Neuronal stem cell (in vitro differentiated cells): ENCODE measurements at regions not wholly inside any gene's neighbourhood (a gene's known extent, or its start where the extent isn't known, plus 50 kb on each side); places are given as distances from the start of the nearest gene placed in this dataset.

Source experiments
- DNase-seq: peaks from one replicate; pipeline ENCODE4 v3.0.0-alpha.2; 2013; ENCODE audit warnings: low spot score
- H2AFZ ChIP-seq: one replicate; pipeline ENCODE4 v1.6.1; 2013; ENCODE audit warnings: mild to moderate bottlenecking, low read length, inconsistent platforms
- H2AK5ac ChIP-seq: 2 replicates; pipeline ENCODE4 v1.6.1; 2013; ENCODE audit warnings: low read depth, mild to moderate bottlenecking, inconsistent platforms, low read length, moderate library complexity, mixed read lengths
- H2BK120ac ChIP-seq: 2 replicates; pipeline ENCODE4 v1.6.1; 2013; ENCODE audit warnings: low read depth, mild to moderate bottlenecking, inconsistent platforms, low read length, moderate library complexity, mixed read lengths
- H2BK12ac ChIP-seq: one replicate; pipeline ENCODE4 v1.6.1; 2013; ENCODE audit warnings: low read length, inconsistent platforms
- H2BK15ac ChIP-seq: 2 replicates; pipeline ENCODE4 v1.6.1; 2013; ENCODE audit warnings: mild to moderate bottlenecking, low read length, inconsistent platforms, mixed read lengths
- H2BK5ac ChIP-seq: one replicate; pipeline ENCODE4 v1.6.1; 2013; ENCODE audit warnings: inconsistent platforms, mild to moderate bottlenecking, low read length, moderate library complexity
- H3K14ac ChIP-seq: one replicate; pipeline ENCODE4 v1.6.1; 2013; ENCODE audit warnings: low read length, inconsistent platforms
- H3K18ac ChIP-seq: 2 replicates; pipeline ENCODE4 v1.6.1; 2013; ENCODE audit warnings: low read length, inconsistent platforms
- H3K23ac ChIP-seq: 2 replicates; pipeline ENCODE4 v1.6.1; 2013; ENCODE audit warnings: low read depth, mild to moderate bottlenecking, mixed read lengths, low read length, inconsistent platforms; ENCODE audit not compliant: poor library complexity
- H3K27ac ChIP-seq: replicated peaks from 3 replicates; pipeline ENCODE4 v1.5.1; 2013; ENCODE audit warnings: low read length, inconsistent platforms
- H3K27me3 ChIP-seq, 3 experiments: 2 replicates each; pipeline ENCODE4 v1.6.1; 2013; ENCODE audit warnings: low read length in 3 of 3, mild to moderate bottlenecking in 2 of 3, inconsistent platforms in 1 of 3, low read depth in 1 of 3, mixed read lengths in 1 of 3, moderate library complexity in 1 of 3; ENCODE audit not compliant: control insufficient read depth in 3 of 3, insufficient read depth in 3 of 3
- H3K36me3 ChIP-seq, 2 donors: replicated peaks in 1 of 2; 2 replicates each; pipeline ENCODE4 v1.6.1; 2013; ENCODE audit warnings: low read length in 2 of 2; ENCODE audit not compliant: control insufficient read depth in 2 of 2, insufficient read depth in 2 of 2
- H3K4ac ChIP-seq: 2 replicates; pipeline ENCODE4 v1.6.1; 2013; ENCODE audit warnings: inconsistent platforms, mild to moderate bottlenecking, low read length, moderate library complexity
- H3K4me1 ChIP-seq, 2 donors: 1 replicate in 1 of 2; 2 replicates in 1 of 2; pipeline ENCODE4 v1.6.1; 2013; ENCODE audit warnings: low read length in 2 of 2, low read depth in 1 of 2; ENCODE audit not compliant: control insufficient read depth in 2 of 2, insufficient read depth in 1 of 2
- H3K4me2 ChIP-seq: one replicate; pipeline ENCODE4 v1.6.1; 2013; ENCODE audit warnings: mild to moderate bottlenecking, low read length, inconsistent platforms; ENCODE audit not compliant: insufficient read depth, poor library complexity, severe bottlenecking
- H3K4me3 ChIP-seq, 2 donors: 2 replicates each; pipeline ENCODE4 v1.5.1; 2013; ENCODE audit warnings: low read length in 2 of 2, mild to moderate bottlenecking in 2 of 2, inconsistent platforms in 1 of 2, moderate library complexity in 1 of 2
- H3K79me1 ChIP-seq: one replicate; pipeline ENCODE4 v1.6.1; 2013; ENCODE audit warnings: low read depth, mild to moderate bottlenecking, inconsistent platforms, low read length, moderate library complexity
- H3K9ac ChIP-seq: one replicate; pipeline ENCODE4 v1.6.1; 2013; ENCODE audit warnings: mild to moderate bottlenecking, low read depth, low read length, inconsistent platforms; ENCODE audit not compliant: poor library complexity
- H3K9me3 ChIP-seq, 2 donors: replicated peaks in 1 of 2; 2 replicates each; pipeline versions ENCODE3 to v1.6.1; 2013; ENCODE audit warnings: low read length in 2 of 2, mild to moderate bottlenecking in 2 of 2, inconsistent platforms in 1 of 2, low read depth in 1 of 2, mixed read lengths in 1 of 2, moderate library complexity in 1 of 2; ENCODE audit not compliant: control insufficient read depth in 2 of 2, insufficient read depth in 1 of 2
- H4K8ac ChIP-seq: one replicate; pipeline ENCODE4 v1.6.1; 2013; ENCODE audit warnings: low read depth, mild to moderate bottlenecking, inconsistent platforms, low read length, moderate library complexity
- H4K91ac ChIP-seq: one replicate; pipeline ENCODE4 v1.6.1; 2013; ENCODE audit warnings: low read length, low read depth, mild to moderate bottlenecking, inconsistent platforms; ENCODE audit not compliant: poor library complexity
- WGBS, 2 donors: extraction: QIAGEN DNeasy Blood & Tissue Kit; methylation state at CpG; one replicate each; pipeline ENCODE4 v1.1.7; 2013; ENCODE audit warnings: missing lambda C conversion rate in 2 of 2, mixed read lengths in 1 of 2; ENCODE audit not compliant: insufficient read length in 2 of 2, insufficient replicate concordance in 1 of 2; ENCODE audit errors: extremely low coverage in 2 of 2; 5-methylcytosine and 5-hydroxymethylcytosine counted together

DNA sequence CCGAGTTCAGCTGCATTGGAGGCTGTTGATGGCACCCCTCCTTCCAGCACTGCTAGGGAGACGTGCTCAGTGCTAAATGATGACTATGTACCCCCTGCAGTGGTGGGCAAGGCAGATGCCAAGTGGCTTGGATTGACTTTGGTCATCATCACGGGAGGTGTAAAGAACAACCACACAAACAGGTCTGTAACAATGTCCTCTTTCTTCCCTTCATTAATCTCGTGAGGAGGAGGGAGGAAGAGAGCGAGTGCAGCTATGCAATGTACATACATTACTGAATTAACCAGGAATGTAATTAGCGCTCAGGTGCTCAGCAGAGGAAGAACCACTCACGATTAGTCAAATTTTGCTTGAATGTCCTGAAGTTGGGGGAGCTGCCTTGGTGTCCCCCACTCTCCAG is 173.9 kb upstream of the SKOR2 start:
- no peak for DNase-seq
- no CpG with 5 or more reads among the region's 7 CpGs for WGBS, 2 donors

DNA sequence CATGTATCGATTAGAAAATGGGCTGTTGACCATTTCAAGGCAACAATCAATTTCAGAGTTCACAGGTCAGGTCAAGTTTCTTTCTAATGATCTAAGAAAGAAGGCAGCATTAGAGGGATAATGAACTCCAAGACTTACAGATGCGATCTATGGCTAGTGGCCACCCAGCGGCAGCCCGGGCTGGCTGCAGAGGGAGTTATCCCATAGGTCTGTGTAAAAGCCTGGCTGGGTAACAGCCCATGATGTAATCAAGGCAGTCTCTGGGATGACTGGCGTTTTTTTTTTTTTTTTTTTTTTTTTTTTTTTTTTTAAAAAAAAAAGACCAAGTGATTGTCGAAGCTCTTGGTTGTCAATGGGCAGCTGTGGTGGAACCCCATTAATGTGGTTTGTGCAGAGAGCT is 171.1 kb upstream of the SKOR2 start:
- Histone ChIP-seq H4K91ac (no peak overlapping the region), H3K9me3 (no peaks in the 10 kb centered on the region), H3K23ac (no peak overlapping the region), H2AFZ (no peak overlapping the region), H2BK15ac (no peak overlapping the region), H3K4me3 (no peak overlapping the region), H3K79me1 (no peaks in the 10 kb centered on the region), H3K36me3 (no peaks in the 10 kb centered on the region), H2AK5ac (no peak overlapping the region), H3K9ac (no peak overlapping the region), H3K27ac (no peak overlapping the region), H2BK120ac (no peak overlapping the region), H3K18ac (no peak overlapping the region), H3K27me3 (no peaks in the 10 kb centered on the region), H4K8ac (no peak overlapping the region), H2BK5ac (no peak overlapping the region), H2BK12ac (no peak overlapping the region), H3K14ac (no peak overlapping the region), H3K4me2 (no peak overlapping the region), H3K4me1 (peaks cover 0 to 3% of the 10 kb centered on the region in 2 donors), H3K4ac (no peak overlapping the region)
- WGBS, 2 donors: no CpG with 5 or more reads among the region's 6 CpGs
- DNase-seq: no peak

More for the DNA sequence above, 173.9 kb upstream of the SKOR2 start:
- Histone ChIP-seq H3K23ac (no peak overlapping the region), H3K36me3 (no peaks in the 10 kb centered on the region), H2BK15ac (no peak overlapping the region), H3K14ac (no peak overlapping the region), H2BK120ac (no peak overlapping the region), H3K4me3 (no peak overlapping the region), H3K9me3 (no peaks in the 10 kb centered on the region), H3K27me3 (no peaks in the 10 kb centered on the region), H4K8ac (no peak overlapping the region), H4K91ac (no peak overlapping the region), H3K4ac (no peak overlapping the region), H2BK12ac (no peak overlapping the region), H3K9ac (no peak overlapping the region), H3K18ac (no peak overlapping the region), H3K27ac (no peak overlapping the region), H3K79me1 (no peaks in the 10 kb centered on the region), H2AFZ (no peak overlapping the region), H2AK5ac (no peak overlapping the region), H3K4me1 (no peaks in the 10 kb centered on the region), H3K4me2 (no peak overlapping the region), H2BK5ac (no peak overlapping the region)

DNA sequence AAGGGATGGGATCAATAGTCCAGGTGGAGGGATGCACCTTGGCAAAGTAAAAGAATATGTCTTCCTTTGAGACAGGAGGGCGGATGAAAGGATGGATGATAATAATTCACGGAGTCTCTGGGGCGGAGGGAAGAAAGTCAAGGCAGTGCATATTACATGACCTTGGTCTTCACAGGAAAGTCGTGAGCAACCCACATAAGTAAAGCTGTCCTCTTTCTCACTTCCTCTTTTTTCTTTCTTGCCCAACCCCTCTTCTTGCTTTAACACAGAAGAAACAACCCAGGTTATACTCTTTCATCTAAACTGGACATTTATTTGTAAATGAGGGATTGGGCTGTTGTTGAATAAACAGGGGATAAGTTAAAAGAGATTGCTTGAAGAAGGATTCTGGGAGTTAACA is 168.7 kb upstream of the SKOR2 start:
- H2BK15ac ChIP-seq: no peak overlapping the region

DNA sequence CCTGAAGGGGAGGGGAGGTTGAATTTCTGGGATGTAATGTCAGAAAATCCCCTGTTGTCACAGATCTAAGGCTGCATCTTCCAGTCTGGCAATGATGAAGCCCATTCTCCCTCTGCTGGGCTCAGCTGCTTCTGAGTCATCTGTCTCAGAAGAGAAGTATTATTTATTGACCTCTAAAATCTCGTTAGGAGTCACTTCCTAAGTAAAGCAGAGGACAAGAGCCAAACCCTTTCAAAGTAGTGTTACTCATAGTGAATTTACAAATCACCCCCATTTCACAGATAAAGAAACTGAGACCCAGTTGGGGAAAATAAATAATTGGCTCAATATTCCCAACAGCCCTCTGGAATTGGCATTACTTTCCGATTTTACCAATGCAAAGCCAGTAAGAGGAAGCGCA is 167.3 kb upstream of the SKOR2 start:
- peaks cover 0 to 9% (median 0%) of the 10 kb centered on the region in 3 experiments for H3K27me3 ChIP-seq
- no peak overlapping the region for H4K91ac ChIP-seq
- no peak overlapping the region for H3K27ac ChIP-seq
- no peak overlapping the region for H3K9ac ChIP-seq
- WGBS, 2 donors: no CpG with 5 or more reads among the region's 3 CpGs
- H2AFZ ChIP-seq: no peak overlapping the region
- no peak overlapping the region for H2BK12ac ChIP-seq
- no peak overlapping the region for H2BK5ac ChIP-seq
- H3K36me3 ChIP-seq: no peaks in the 10 kb centered on the region
- H4K8ac ChIP-seq: no peak overlapping the region
- no peak overlapping the region for H2BK15ac ChIP-seq
- H2AK5ac ChIP-seq: no peak overlapping the region
- no peak overlapping the region for H3K4ac ChIP-seq
- no peak overlapping the region for H3K18ac ChIP-seq
- H2BK120ac ChIP-seq: no peak overlapping the region
- no peak overlapping the region for H3K14ac ChIP-seq
- no peak for DNase-seq
- H3K4me3 ChIP-seq: no peak overlapping the region
- no peak overlapping the region for H3K23ac ChIP-seq
- no peak overlapping the region for H3K4me2 ChIP-seq
- H3K79me1 ChIP-seq: no peaks in the 10 kb centered on the region
- peaks cover 0 to 3% of the 10 kb centered on the region in 2 donors for H3K4me1 ChIP-seq
- H3K9me3 ChIP-seq: no peaks in the 10 kb centered on the region

More for the DNA sequence above, 168.7 kb upstream of the SKOR2 start:
- H3K4me1 ChIP-seq: peaks cover 0 to 3% of the 10 kb centered on the region in 2 donors
- no peak overlapping the region for H3K9ac ChIP-seq
- H2BK5ac ChIP-seq: no peak overlapping the region
- no peak overlapping the region for H3K18ac ChIP-seq
- no peak overlapping the region for H2BK120ac ChIP-seq
- DNase-seq: no peak
- H3K36me3 ChIP-seq: no peaks in the 10 kb centered on the region
- H3K4me2 ChIP-seq: no peak overlapping the region
- H3K79me1 ChIP-seq: no peaks in the 10 kb centered on the region
- no peak overlapping the region for H2AK5ac ChIP-seq
- no CpG with 5 or more reads among the region's 4 CpGs for WGBS, 2 donors
- no peaks in the 10 kb centered on the region for H3K9me3 ChIP-seq
- H2BK12ac ChIP-seq: no peak overlapping the region
- H3K27me3 ChIP-seq: peaks cover 0 to 9% (median 0%) of the 10 kb centered on the region in 3 experiments
- no peak overlapping the region for H3K4ac ChIP-seq
- H3K23ac ChIP-seq: no peak overlapping the region
- H3K4me3 ChIP-seq: no peak overlapping the region
- no peak overlapping the region for H3K14ac ChIP-seq
- H2AFZ ChIP-seq: no peak overlapping the region
- H3K27ac ChIP-seq: no peak overlapping the region
- no peak overlapping the region for H4K91ac ChIP-seq
- H4K8ac ChIP-seq: no peak overlapping the region
